SK-N-SH (cell line): ENCODE measurements at regions not wholly inside any gene's neighbourhood (a gene's known extent, or its start where the extent isn't known, plus 50 kb on each side); places are given as distances from the start of the nearest gene placed in this dataset.

Source experiments
- CHD2 ChIP-seq: fragments of 150-350 bp; IDR thresholded peaks from 2 replicates; pipeline ENCODE4 v1.6.1; 2018; ENCODE audit warnings: low read length; ENCODE audit not compliant: partially characterized antibody
- EP300 ChIP-seq, 2 experiments: IDR thresholded peaks; 2 replicates each; pipeline versions ENCODE4 v1.4.0 to v1.6.1; 2012; ENCODE audit warnings: borderline replicate concordance in 1 of 2, low read depth in 1 of 2, low read length in 1 of 2
- EZH2phosphoT487 ChIP-seq: fragments of 200-600 bp; sonication (generic); IDR thresholded peaks from 2 replicates; pipeline ENCODE4 v1.6.1; 2017; ENCODE audit warnings: low read depth, mixed run types, mild to moderate bottlenecking, antibody characterized with exemption, moderate library complexity, borderline replicate concordance
- FOSL2 ChIP-seq: IDR thresholded peaks from 2 replicates; pipeline ENCODE4 v1.4.0; 2012; ENCODE audit warnings: low read depth, mild to moderate bottlenecking, moderate library complexity, borderline replicate concordance
- JUND ChIP-seq: IDR thresholded peaks from 2 replicates; pipeline ENCODE4 v1.4.0; 2012
- MEF2A ChIP-seq: IDR thresholded peaks from 2 replicates; pipeline ENCODE4 v1.4.0; 2012; ENCODE audit warnings: low read depth, borderline replicate concordance
- MXI1 ChIP-seq: IDR thresholded peaks from 2 replicates; pipeline ENCODE4 v1.6.1; 2012; ENCODE audit warnings: mild to moderate bottlenecking, low read depth, low read length, improper control_type of control experiment
- NRF1 ChIP-seq: IDR thresholded peaks from 2 replicates; pipeline ENCODE4 v1.6.1; 2012; ENCODE audit warnings: low read depth, mild to moderate bottlenecking, low read length
- RAD21 ChIP-seq: IDR thresholded peaks from 2 replicates; pipeline ENCODE4 v1.6.1; 2012; ENCODE audit warnings: mild to moderate bottlenecking, low read length
- SMC3 ChIP-seq: IDR thresholded peaks from 2 replicates; pipeline ENCODE4 v1.6.1; 2012; ENCODE audit warnings: low read depth, low read length, improper control_type of control experiment
- TF ChIP-seq, protein P1 (sequence below): IDR thresholded peaks from 2 replicates; pipeline ENCODE4 v1.4.0; 2012; ENCODE audit warnings: low read depth, borderline replicate concordance
- TF ChIP-seq, protein P2 (sequence below): IDR thresholded peaks from 2 replicates; pipeline ENCODE4 v1.4.0; 2012; ENCODE audit warnings: low read depth, borderline replicate concordance
- TF ChIP-seq, protein P3 (sequence below): IDR thresholded peaks from 2 replicates; pipeline ENCODE4; 2012
- TF ChIP-seq, protein P4 (sequence below): fragments of 150-350 bp; IDR thresholded peaks from 2 replicates; pipeline ENCODE4 v1.6.1; 2016; ENCODE audit warnings: mild to moderate bottlenecking, low read depth, low read length
- TF ChIP-seq, protein P5 (sequence below): IDR thresholded peaks from 2 replicates; pipeline ENCODE4 v1.4.0; 2012; ENCODE audit warnings: low read depth

DNA sequence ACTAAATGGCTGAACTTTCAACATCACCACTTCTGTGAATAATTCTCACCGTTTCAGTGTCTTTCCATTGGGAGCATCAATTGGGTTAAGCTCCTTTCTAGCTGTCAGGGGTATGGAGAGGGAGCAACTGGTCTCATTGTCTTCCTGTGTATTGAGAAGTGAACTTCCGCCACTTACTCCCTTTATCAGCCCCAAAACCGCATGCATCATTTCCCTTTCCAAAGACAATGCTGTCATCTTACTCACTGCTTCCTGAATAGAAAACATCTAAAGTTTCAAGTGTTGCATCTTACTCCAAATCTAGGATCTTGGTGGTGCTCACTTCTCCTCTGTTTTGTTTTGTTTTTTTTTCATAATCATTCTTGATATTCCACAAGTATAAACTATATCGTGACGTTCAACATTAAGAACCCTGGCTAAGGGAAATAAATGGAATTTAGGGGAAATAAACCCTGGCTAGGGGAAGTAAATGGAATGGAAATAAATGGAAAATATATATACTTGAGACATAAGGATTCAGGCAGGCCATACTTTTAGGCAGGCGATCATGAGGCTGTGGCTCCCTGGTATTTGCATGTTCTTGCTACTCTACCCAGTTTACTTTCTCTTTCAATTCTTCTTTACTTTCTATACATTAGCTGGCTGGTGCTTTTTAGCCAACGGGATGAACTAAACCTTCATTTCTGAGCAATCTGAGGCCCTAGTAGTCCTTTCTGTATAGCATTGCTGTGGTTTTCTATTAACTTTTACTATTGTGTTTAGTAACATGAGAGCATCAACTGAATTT, 371.9 kb downstream of the BMPER start (continued):
- TF ChIP-seq MXI1 (no peak), FOSL2 (peak; percentile 74; the same call in 1 of the 2 replicates), RAD21 (no peak), NRF1 (no peak), CHD2 (no peak), SMC3 (no peak), MEF2A (no peak), EP300 (IDR thresholded peaks at IDR 0.05; ENCODE audit: borderline replicate concordance in 1 of 2, low read depth in 1 of 2, low read length in 1 of 2) (peak in 1 of 2 experiments; percentile 76; a peak in 1 of 4 replicates), JUND (peak; percentile 67), EZH2phosphoT487 (no peak)
- TF ChIP-seq, protein P1, sequence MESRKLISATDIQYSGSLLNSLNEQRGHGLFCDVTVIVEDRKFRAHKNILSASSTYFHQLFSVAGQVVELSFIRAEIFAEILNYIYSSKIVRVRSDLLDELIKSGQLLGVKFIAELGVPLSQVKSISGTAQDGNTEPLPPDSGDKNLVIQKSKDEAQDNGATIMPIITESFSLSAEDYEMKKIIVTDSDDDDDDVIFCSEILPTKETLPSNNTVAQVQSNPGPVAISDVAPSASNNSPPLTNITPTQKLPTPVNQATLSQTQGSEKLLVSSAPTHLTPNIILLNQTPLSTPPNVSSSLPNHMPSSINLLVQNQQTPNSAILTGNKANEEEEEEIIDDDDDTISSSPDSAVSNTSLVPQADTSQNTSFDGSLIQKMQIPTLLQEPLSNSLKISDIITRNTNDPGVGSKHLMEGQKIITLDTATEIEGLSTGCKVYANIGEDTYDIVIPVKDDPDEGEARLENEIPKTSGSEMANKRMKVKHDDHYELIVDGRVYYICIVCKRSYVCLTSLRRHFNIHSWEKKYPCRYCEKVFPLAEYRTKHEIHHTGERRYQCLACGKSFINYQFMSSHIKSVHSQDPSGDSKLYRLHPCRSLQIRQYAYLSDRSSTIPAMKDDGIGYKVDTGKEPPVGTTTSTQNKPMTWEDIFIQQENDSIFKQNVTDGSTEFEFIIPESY, result no peak
- TF ChIP-seq, protein P2, sequence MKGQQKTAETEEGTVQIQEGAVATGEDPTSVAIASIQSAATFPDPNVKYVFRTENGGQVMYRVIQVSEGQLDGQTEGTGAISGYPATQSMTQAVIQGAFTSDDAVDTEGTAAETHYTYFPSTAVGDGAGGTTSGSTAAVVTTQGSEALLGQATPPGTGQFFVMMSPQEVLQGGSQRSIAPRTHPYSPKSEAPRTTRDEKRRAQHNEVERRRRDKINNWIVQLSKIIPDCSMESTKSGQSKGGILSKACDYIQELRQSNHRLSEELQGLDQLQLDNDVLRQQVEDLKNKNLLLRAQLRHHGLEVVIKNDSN, result no peak
- TF ChIP-seq, protein P3, sequence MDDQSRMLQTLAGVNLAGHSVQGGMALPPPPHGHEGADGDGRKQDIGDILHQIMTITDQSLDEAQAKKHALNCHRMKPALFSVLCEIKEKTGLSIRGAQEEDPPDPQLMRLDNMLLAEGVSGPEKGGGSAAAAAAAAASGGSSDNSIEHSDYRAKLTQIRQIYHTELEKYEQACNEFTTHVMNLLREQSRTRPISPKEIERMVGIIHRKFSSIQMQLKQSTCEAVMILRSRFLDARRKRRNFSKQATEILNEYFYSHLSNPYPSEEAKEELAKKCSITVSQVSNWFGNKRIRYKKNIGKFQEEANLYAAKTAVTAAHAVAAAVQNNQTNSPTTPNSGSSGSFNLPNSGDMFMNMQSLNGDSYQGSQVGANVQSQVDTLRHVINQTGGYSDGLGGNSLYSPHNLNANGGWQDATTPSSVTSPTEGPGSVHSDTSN, result peak; percentile 53; the same call in 1 of the 2 replicates
- TF ChIP-seq, protein P4, sequence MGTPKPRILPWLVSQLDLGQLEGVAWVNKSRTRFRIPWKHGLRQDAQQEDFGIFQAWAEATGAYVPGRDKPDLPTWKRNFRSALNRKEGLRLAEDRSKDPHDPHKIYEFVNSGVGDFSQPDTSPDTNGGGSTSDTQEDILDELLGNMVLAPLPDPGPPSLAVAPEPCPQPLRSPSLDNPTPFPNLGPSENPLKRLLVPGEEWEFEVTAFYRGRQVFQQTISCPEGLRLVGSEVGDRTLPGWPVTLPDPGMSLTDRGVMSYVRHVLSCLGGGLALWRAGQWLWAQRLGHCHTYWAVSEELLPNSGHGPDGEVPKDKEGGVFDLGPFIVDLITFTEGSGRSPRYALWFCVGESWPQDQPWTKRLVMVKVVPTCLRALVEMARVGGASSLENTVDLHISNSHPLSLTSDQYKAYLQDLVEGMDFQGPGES, result no peak
- TF ChIP-seq, protein P5, sequence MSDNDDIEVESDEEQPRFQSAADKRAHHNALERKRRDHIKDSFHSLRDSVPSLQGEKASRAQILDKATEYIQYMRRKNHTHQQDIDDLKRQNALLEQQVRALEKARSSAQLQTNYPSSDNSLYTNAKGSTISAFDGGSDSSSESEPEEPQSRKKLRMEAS, result peak; percentile 63; the same call in 1 of the 2 replicates
